Testis (tissue), 2 donors: ENCODE measurements at regions not wholly inside any gene's neighbourhood (a gene's known extent, or its start where the extent isn't known, plus 50 kb on each side); places are given as distances from the start of the nearest gene placed in this dataset.

Source experiments
- CTCF ChIP-seq, 3 experiments: fragments of 450-650 bp in 2 of 3; fragments of 200-600 bp in 1 of 3; sonication (generic) in 1 of 3; IDR thresholded peaks; one replicate each; pipeline ENCODE4 v1.5.1; 2016 to 2019; ENCODE audit warnings: antibody characterized with exemption in 3 of 3, mild to moderate bottlenecking in 2 of 3, moderate library complexity in 1 of 3
- POLR2A ChIP-seq: fragments of 450-650 bp; IDR thresholded peaks from one replicate; pipeline ENCODE4 v1.6.1; 2017; ENCODE audit warnings: antibody characterized with exemption, mild to moderate bottlenecking, moderate library complexity

GRCh38 chr14:101322223-101322622 lies 239.1 kb upstream of the DIO3 start:
- TF ChIP-seq POLR2A (no peak), CTCF (IDR thresholded peaks at IDR 0.05) (no peak)
